Lower lobe of right lung (tissue), 2 donors: ENCODE measurements at regions not wholly inside any gene's neighbourhood (a gene's known extent, or its start where the extent isn't known, plus 50 kb on each side); places are given as distances from the start of the nearest gene placed in this dataset.

ENCODE experiments used
- ATAC-seq, 2 donors: fragments of 200-7000 bp; cut with Tn5 transposase; one replicate each; pipeline ENCODE4 v1.9.1; 2020 to 2022; ENCODE audit warnings: mild to moderate bottlenecking in 2 of 2, moderate library complexity in 2 of 2
- DNase-seq: peaks from one replicate; pipeline ENCODE4 v3.0.0-alpha.2; 2020
- H3K27ac ChIP-seq: fragments of 200-600 bp; one replicate; pipeline ENCODE4 v1.8.0; 2022
- H3K27me3 ChIP-seq: fragments of 200-600 bp; one replicate; pipeline ENCODE4 v1.8.0; 2022; ENCODE audit warnings: low read depth
- H3K36me3 ChIP-seq: fragments of 200-600 bp; one replicate; pipeline ENCODE4 v1.8.0; 2022; ENCODE audit warnings: mild to moderate bottlenecking
- H3K4me1 ChIP-seq: fragments of 200-600 bp; one replicate; pipeline ENCODE4 v1.8.0; 2022
- H3K4me3 ChIP-seq: fragments of 200-600 bp; one replicate; pipeline ENCODE4 v1.8.0; 2022; ENCODE audit warnings: mild to moderate bottlenecking
- H3K9me3 ChIP-seq: fragments of 200-600 bp; one replicate; pipeline ENCODE4 v1.8.0; 2022
- intact Hi-C: fragments of 100-400 bp; cut with DNase I; formaldehyde crosslinking; loops from one replicate; pipeline ENCODE4 v1.11.0; 2022
- TF ChIP-seq, protein P1 (sequence below): fragments of 200-600 bp; IDR thresholded peaks from one replicate; pipeline ENCODE4 v1.8.0; 2022; ENCODE audit warnings: antibody characterized with exemption, mild to moderate bottlenecking
- donor health status: DM: no; HTN: yes; CAD: no; lungs with severe emphysema.

GRCh38 chr6:19616022-19616421, 221.1 kb upstream of the ID4 start:
- TF ChIP-seq, protein P1, sequence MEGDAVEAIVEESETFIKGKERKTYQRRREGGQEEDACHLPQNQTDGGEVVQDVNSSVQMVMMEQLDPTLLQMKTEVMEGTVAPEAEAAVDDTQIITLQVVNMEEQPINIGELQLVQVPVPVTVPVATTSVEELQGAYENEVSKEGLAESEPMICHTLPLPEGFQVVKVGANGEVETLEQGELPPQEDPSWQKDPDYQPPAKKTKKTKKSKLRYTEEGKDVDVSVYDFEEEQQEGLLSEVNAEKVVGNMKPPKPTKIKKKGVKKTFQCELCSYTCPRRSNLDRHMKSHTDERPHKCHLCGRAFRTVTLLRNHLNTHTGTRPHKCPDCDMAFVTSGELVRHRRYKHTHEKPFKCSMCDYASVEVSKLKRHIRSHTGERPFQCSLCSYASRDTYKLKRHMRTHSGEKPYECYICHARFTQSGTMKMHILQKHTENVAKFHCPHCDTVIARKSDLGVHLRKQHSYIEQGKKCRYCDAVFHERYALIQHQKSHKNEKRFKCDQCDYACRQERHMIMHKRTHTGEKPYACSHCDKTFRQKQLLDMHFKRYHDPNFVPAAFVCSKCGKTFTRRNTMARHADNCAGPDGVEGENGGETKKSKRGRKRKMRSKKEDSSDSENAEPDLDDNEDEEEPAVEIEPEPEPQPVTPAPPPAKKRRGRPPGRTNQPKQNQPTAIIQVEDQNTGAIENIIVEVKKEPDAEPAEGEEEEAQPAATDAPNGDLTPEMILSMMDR: no peak
- no peaks in the 10 kb centered on the region for H3K9me3 ChIP-seq
- no peak for DNase-seq

GRCh38 chr6:19632230-19632629, 204.9 kb upstream of the ID4 start:
- TF ChIP-seq, protein P1: no peak
- intact Hi-C loops: no loop called here
- no peak for ATAC-seq

More at GRCh38 chr6:19616022-19616421, 221.1 kb upstream of the ID4 start:
- H3K27ac ChIP-seq: no peak overlapping the region
- intact Hi-C loops: no loop called here
- no peaks in the 10 kb centered on the region for H3K36me3 ChIP-seq
- no peaks in the 10 kb centered on the region for H3K27me3 ChIP-seq
- ATAC-seq: no peak
- H3K4me3 ChIP-seq: no peak overlapping the region
- H3K4me1 ChIP-seq: no peaks in the 10 kb centered on the region

DNA sequence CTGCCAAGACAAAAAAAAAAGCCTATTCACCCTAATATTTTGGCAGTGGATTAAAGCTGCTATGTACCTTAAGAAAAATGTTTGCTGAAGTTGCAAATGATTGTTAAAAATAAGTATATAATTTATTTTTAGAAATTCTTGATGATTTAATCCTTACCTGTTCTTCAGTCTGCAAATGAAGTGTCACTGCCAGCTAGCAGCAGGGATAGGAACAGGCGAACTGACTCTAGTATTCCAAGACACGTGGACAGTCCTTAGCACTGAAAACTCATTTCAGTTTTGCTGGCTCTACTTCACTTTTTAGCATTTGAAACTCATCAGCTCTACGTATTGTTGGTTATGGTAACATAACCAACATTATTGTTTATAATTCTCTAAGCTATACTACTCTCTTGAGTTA, 204.4 kb upstream of the ID4 start:
- H3K36me3 ChIP-seq: no peaks in the 10 kb centered on the region
- intact Hi-C loops: no loop called here
- H3K4me1 ChIP-seq: no peaks in the 10 kb centered on the region
- TF ChIP-seq, protein P1: no peak
- no peak overlapping the region for H3K4me3 ChIP-seq
- no peak overlapping the region for H3K27ac ChIP-seq
- no peaks in the 10 kb centered on the region for H3K9me3 ChIP-seq
- DNase-seq (no peak), ATAC-seq (no peak)
- H3K27me3 ChIP-seq: no peaks in the 10 kb centered on the region

More at GRCh38 chr6:19632230-19632629, 204.9 kb upstream of the ID4 start:
- Histone ChIP-seq H3K27me3 (no peaks in the 10 kb centered on the region), H3K4me1 (no peaks in the 10 kb centered on the region), H3K36me3 (no peaks in the 10 kb centered on the region), H3K27ac (no peak overlapping the region), H3K9me3 (no peaks in the 10 kb centered on the region), H3K4me3 (no peak overlapping the region)
- DNase-seq: no peak

DNA sequence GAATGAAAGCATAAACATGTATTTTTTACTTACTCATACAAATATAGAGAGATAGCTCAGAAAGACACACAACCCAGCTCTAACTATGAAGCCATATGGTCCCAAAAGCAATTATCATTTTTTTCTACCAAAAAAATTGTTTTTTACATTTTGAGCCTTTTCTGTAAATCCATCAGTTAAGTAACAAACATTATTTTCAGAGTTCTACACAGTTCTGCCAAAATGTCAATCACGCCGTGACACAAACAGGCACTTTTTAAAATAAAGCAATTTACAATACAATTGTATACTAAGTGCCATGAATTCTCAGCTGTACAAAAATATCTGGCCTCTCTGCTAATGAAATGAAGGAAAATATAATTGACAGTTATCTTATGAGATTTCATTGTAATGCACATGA, 201.4 kb upstream of the ID4 start:
- Histone ChIP-seq H3K27ac (no peak overlapping the region), H3K4me3 (no peak overlapping the region), H3K9me3 (no peaks in the 10 kb centered on the region), H3K4me1 (no peaks in the 10 kb centered on the region), H3K27me3 (no peaks in the 10 kb centered on the region), H3K36me3 (no peaks in the 10 kb centered on the region)
- intact Hi-C loops: no loop called here
- DNase-seq (no peak), ATAC-seq (no peak)
- TF ChIP-seq, protein P1: no peak

GRCh38 chr6:19637010-19637409, 200.2 kb upstream of the ID4 start:
- intact Hi-C loops: no loop called here
- H3K27ac ChIP-seq: no peak overlapping the region
- H3K9me3 ChIP-seq: no peaks in the 10 kb centered on the region
- H3K27me3 ChIP-seq: no peaks in the 10 kb centered on the region
- H3K36me3 ChIP-seq: no peaks in the 10 kb centered on the region
- no peak for DNase-seq
- H3K4me3 ChIP-seq: no peak overlapping the region
- ATAC-seq: no peak
- TF ChIP-seq, protein P1: no peak
- H3K4me1 ChIP-seq: no peaks in the 10 kb centered on the region

- no peaks in the 10 kb centered on the region for H3K36me3 ChIP-seq
- no peaks in the 10 kb centered on the region for H3K9me3 ChIP-seq
- intact Hi-C loops: no loop called here
- no peak overlapping the region for H3K27ac ChIP-seq
- H3K4me3 ChIP-seq: no peak overlapping the region
- TF ChIP-seq, protein P1: no peak
- no peak for ATAC-seq
- no peaks in the 10 kb centered on the region for H3K27me3 ChIP-seq
- no peak for DNase-seq
- H3K4me1 ChIP-seq: no peaks in the 10 kb centered on the region
Observed at GRCh38 chr6:19638931-19639330, 198.2 kb upstream of the ID4 start.
